AG04450 (cell line): ENCODE measurements at regions not wholly inside any gene's neighbourhood (a gene's known extent, or its start where the extent isn't known, plus 50 kb on each side); places are given as distances from the start of the nearest gene placed in this dataset.

Source experiments
- CTCF ChIA-PET: fragments of 300-600, 350-600 bp; formaldehyde crosslinking; extraction: SDS; loops from one replicate; lab custom pipeline; 2022; ENCODE audit warnings: antibody characterized with exemption, inconsistent platforms; lab: Charles Lee
- POLR2A ChIA-PET: fragments of 350-600 bp; formaldehyde crosslinking; extraction: SDS; loops from one replicate; lab custom pipeline; 2021; ENCODE audit warnings: antibody characterized with exemption, inconsistent platforms; lab: Yijun Ruan, JAX
- DNase-seq: peaks from one replicate; pipeline ENCODE4 v3.0.0-alpha.2; 2011; ENCODE audit warnings: low read depth, low spot score
- H3K27ac ChIP-seq: one replicate; pipeline ENCODE4 v1.5.1; 2012; ENCODE audit warnings: low read depth, low read length, control low read depth
- H3K27me3 ChIP-seq: one replicate; pipeline ENCODE4 v1.6.0; 2012; ENCODE audit warnings: low read length; ENCODE audit not compliant: control insufficient read depth, insufficient read depth
- H3K4me3 ChIP-seq: 2 replicates; pipeline ENCODE4 v1.5.1; 2011; ENCODE audit warnings: mild to moderate bottlenecking, low read depth, low read length, control low read depth
- H3K9me3 ChIP-seq: 2 replicates; pipeline ENCODE4 v1.5.1; 2012; ENCODE audit warnings: low read length; ENCODE audit not compliant: control insufficient read depth, insufficient read depth
- TF ChIP-seq, protein P1 (sequence below): IDR thresholded peaks from 2 replicates; pipeline ENCODE4 v1.5.1; 2011; ENCODE audit warnings: low read depth, low read length, control low read depth, inconsistent platforms

DNA sequence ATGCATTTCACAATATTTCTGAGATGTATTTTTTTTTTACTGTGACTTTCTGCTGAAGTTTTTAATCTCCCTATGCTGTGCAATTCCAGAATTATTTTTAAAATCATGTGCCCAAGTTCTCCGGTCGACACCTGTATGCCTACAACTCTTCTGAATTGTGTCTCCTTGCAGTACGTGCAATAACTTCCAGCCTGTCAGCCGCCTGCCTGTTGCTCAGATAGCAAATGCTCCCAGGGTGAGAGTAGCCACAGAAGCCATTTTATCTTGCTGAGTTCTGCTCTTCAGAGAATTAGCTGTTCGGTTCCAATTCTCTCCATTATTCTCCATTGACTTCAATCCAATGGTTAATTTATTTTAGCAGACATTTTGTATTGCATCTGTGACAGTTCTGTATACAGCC, 188.3 kb downstream of the CDC14C start:
- Histone ChIP-seq H3K27ac (no peak overlapping the region), H3K9me3 (peaks cover 10% of the 10 kb centered on the region; the same call in 1 of the 2 replicates), H3K4me3 (no peak overlapping the region), H3K27me3 (no peaks in the 10 kb centered on the region)
- DNase-seq: no peak
- POLR2A ChIA-PET: no interaction called here
- TF ChIP-seq, protein P1, sequence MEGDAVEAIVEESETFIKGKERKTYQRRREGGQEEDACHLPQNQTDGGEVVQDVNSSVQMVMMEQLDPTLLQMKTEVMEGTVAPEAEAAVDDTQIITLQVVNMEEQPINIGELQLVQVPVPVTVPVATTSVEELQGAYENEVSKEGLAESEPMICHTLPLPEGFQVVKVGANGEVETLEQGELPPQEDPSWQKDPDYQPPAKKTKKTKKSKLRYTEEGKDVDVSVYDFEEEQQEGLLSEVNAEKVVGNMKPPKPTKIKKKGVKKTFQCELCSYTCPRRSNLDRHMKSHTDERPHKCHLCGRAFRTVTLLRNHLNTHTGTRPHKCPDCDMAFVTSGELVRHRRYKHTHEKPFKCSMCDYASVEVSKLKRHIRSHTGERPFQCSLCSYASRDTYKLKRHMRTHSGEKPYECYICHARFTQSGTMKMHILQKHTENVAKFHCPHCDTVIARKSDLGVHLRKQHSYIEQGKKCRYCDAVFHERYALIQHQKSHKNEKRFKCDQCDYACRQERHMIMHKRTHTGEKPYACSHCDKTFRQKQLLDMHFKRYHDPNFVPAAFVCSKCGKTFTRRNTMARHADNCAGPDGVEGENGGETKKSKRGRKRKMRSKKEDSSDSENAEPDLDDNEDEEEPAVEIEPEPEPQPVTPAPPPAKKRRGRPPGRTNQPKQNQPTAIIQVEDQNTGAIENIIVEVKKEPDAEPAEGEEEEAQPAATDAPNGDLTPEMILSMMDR: no peak
- CTCF ChIA-PET: no interaction called here

DNA sequence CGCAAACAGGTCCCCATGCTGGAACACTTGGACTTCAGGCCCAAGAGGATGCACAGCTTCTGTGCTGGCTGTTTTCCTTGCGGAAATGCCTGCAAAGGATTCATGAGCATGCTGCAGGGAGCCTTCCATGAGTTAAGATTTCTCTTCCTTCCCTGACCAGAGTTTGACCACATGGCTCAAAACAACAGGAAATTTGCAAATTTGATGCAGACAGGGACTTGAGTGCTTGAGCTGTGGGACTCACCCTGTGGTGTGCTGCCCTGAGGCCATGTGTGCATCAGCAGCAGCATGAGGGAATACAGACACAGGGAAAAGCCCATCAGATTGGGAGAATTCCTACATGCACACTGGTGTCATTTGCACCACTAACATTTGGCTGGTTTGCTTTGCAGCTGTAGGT, 195.4 kb downstream of the CDC14C start:
- Histone ChIP-seq H3K9me3 (peaks cover 13% of the 10 kb centered on the region), H3K27me3 (no peaks in the 10 kb centered on the region), H3K27ac (no peak overlapping the region), H3K4me3 (no peak overlapping the region)
- CTCF ChIA-PET: no interaction called here
- TF ChIP-seq, protein P1: no peak
- DNase-seq: no peak
- POLR2A ChIA-PET: no interaction called here

DNA sequence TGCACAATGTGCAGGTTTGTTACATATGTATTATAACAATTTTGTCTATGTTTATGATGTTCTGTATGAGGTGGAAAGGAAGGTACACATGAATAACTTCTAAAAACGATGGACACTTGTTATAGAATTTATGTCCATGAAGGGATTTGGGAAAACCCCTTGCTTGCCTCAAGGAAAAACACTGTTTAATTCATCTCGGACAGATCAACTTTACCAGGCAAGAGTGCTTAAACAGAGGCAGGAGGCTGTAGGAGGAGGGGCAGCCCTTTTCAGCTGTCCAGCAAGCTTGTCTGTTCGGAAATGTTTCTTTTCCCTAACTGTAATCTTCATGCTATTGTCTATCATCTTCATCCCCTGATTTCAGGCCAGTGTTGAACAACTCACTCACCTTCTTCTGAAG, 200.9 kb downstream of the CDC14C start:
- no peak overlapping the region for H3K27ac ChIP-seq
- ChIA-PET POLR2A (no interaction called here), CTCF (no interaction called here)
- no peaks in the 10 kb centered on the region for H3K27me3 ChIP-seq
- peaks cover 6% of the 10 kb centered on the region; the same call in 1 of the 2 replicates for H3K9me3 ChIP-seq
- H3K4me3 ChIP-seq: no peak overlapping the region
- TF ChIP-seq, protein P1: no peak
- DNase-seq: no peak

DNA sequence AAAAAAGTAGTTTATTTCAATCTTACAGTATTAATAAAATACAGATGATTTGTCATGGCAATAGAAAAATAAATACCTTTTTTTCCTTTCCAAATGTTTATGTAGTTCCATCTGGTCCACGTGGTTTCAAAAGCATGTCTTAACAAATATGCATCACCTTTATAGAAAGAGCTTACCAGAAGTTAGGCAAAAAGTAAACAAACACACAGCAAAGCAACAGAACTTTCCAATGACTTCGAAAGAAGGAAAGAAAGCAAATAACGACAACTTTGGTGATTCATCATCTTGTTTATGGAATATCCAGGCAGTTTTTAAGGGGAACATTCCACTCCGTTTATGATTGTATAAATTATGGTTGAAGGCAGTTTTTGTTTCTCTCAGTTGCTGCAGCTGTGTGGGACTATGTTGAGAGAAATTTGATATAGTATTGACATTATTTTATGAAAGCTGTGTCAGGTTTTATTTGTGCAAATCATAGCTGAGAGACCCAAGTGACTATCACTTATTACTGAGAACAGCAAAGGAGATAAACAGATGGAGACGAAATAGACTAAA, 203.1 kb downstream of the CDC14C start:
- no peaks in the 10 kb centered on the region for H3K27me3 ChIP-seq
- no peak overlapping the region for H3K27ac ChIP-seq
- TF ChIP-seq, protein P1: no peak
- CTCF ChIA-PET: no interaction called here
- peaks cover 5% of the 10 kb centered on the region; the same call in 1 of the 2 replicates for H3K9me3 ChIP-seq
- POLR2A ChIA-PET: no interaction called here
- H3K4me3 ChIP-seq: no peak overlapping the region
- DNase-seq: no peak

DNA sequence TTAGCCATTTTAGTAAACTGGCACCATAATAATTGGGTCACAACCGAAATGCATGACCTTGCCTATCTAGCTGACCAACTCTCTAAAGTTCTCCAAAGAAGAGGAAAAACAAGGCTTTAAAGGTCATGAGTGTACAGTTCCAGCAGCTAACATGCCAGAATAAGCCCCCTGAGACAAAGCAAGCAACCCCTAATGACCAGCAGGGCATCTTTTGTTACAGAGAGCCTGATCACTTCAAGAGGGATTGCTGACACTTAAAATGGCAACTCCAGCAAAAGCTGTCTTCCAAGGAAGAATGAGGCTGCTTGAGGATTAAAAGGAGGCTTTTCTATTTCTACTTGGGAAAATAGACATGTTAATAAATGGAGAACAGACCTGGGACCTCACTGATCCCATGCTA, 213.6 kb downstream of the CDC14C start:
- CTCF ChIA-PET: no interaction called here
- TF ChIP-seq, protein P1: no peak

More for the DNA sequence above, 213.6 kb downstream of the CDC14C start:
- Histone ChIP-seq H3K27ac (no peak overlapping the region), H3K4me3 (no peak overlapping the region), H3K27me3 (no peaks in the 10 kb centered on the region), H3K9me3 (peaks cover 4% of the 10 kb centered on the region)
- no peak for DNase-seq
- POLR2A ChIA-PET: no interaction called here
